Nephron (organoid): ENCODE measurements at regions not wholly inside any gene's neighbourhood (a gene's known extent, or its start where the extent isn't known, plus 50 kb on each side); places are given as distances from the start of the nearest gene placed in this dataset.

Experiments used
- H3K27ac Mint-ChIP-seq, 3 experiments: 2 replicates each; pipeline ENCODE4 v1.8.0; 2020; ENCODE audit warnings: mixed read lengths in 3 of 3, mild to moderate bottlenecking in 2 of 3, moderate library complexity in 1 of 3
- H3K27me3 Mint-ChIP-seq: 2 replicates; pipeline ENCODE4 v1.8.0; 2021; ENCODE audit warnings: low read depth, mild to moderate bottlenecking, moderate library complexity, mixed read lengths
- H3K36me3 Mint-ChIP-seq: 2 replicates; pipeline ENCODE4 v1.8.0; 2020; ENCODE audit warnings: low read depth, mixed read lengths
- H3K4me1 Mint-ChIP-seq: 2 replicates; pipeline ENCODE4 v1.8.0; 2020; ENCODE audit warnings: mixed read lengths
- H3K4me3 Mint-ChIP-seq, 3 experiments: 2 replicates each; pipeline ENCODE4 v1.8.0; 2020; ENCODE audit warnings: mild to moderate bottlenecking in 3 of 3, mixed read lengths in 3 of 3, moderate library complexity in 2 of 3
- H3K9me3 Mint-ChIP-seq: 2 replicates; pipeline ENCODE4 v1.8.0; 2020; ENCODE audit warnings: mixed read lengths
- CTCF ChIP-seq, 3 experiments: fragments of 200-600 bp; sonication (generic); IDR thresholded peaks; one replicate each; pipeline ENCODE4 v1.5.0; 2021; ENCODE audit warnings: antibody characterized with exemption in 3 of 3; ENCODE audit not compliant: unreplicated experiment in 3 of 3

GRCh38 chr6:80548532-80548931 lies 442.1 kb downstream of the BCKDHB start:
- H3K27ac Mint-ChIP-seq = peak overlapping the region in 2 of 3 experiments; percentile 3 to 75
- H3K27me3 Mint-ChIP-seq = peaks cover 3% of the 10 kb centered on the region
- H3K4me1 Mint-ChIP-seq = peaks cover 56% of the 10 kb centered on the region
- H3K9me3 Mint-ChIP-seq = peaks cover 8% of the 10 kb centered on the region
- no peak overlapping the region for H3K4me3 Mint-ChIP-seq
- no peak for TF ChIP-seq CTCF (IDR thresholded peaks at IDR 0.05; ENCODE audit: unreplicated experiment in 3 of 3)
- H3K36me3 Mint-ChIP-seq = peaks cover 3% of the 10 kb centered on the region

GRCh38 chr6:80547827-80548226 lies 441.4 kb downstream of the BCKDHB start:
- peak overlapping the region in 2 of 3 experiments; percentile 3 to 75 for H3K27ac Mint-ChIP-seq
- peaks cover 49% of the 10 kb centered on the region for H3K4me1 Mint-ChIP-seq
- H3K4me3 Mint-ChIP-seq = no peak overlapping the region
- no peak for TF ChIP-seq CTCF (IDR thresholded peaks at IDR 0.05; ENCODE audit: unreplicated experiment in 3 of 3)
- no peaks in the 10 kb centered on the region for H3K27me3 Mint-ChIP-seq
- H3K36me3 Mint-ChIP-seq = peaks cover 3% of the 10 kb centered on the region
- peaks cover 8% of the 10 kb centered on the region for H3K9me3 Mint-ChIP-seq

GRCh38 chr6:80544976-80545722 lies 438.7 kb downstream of the BCKDHB start:
- no peak overlapping the region for H3K4me3 Mint-ChIP-seq
- peaks cover 44% of the 10 kb centered on the region for H3K4me1 Mint-ChIP-seq
- peaks cover 3% of the 10 kb centered on the region for H3K9me3 Mint-ChIP-seq
- no peak for TF ChIP-seq CTCF (IDR thresholded peaks at IDR 0.05; ENCODE audit: unreplicated experiment in 3 of 3)
- peak overlapping the region in 2 of 3 experiments; percentile 28 to 36 for H3K27ac Mint-ChIP-seq
- H3K36me3 Mint-ChIP-seq = no peaks in the 10 kb centered on the region
- no peaks in the 10 kb centered on the region for H3K27me3 Mint-ChIP-seq

- Mint-ChIP-seq H3K27ac (peak overlapping the region in 2 of 3 experiments; percentile 28 to 49), H3K9me3 (peaks cover 7% of the 10 kb centered on the region), H3K27me3 (no peaks in the 10 kb centered on the region), H3K36me3 (no peaks in the 10 kb centered on the region), H3K4me3 (no peak overlapping the region), H3K4me1 (peaks cover 41% of the 10 kb centered on the region)
- TF ChIP-seq CTCF (IDR thresholded peaks at IDR 0.05; ENCODE audit: unreplicated experiment in 3 of 3) = no peak
Measured at GRCh38 chr6:80544555-80544954, 438.1 kb downstream of the BCKDHB start.

GRCh38 chr6:80543598-80544222 lies 437.2 kb downstream of the BCKDHB start:
- no peaks in the 10 kb centered on the region for H3K36me3 Mint-ChIP-seq
- TF ChIP-seq CTCF (IDR thresholded peaks at IDR 0.05; ENCODE audit: unreplicated experiment in 3 of 3) = no peak
- no peak overlapping the region for H3K4me3 Mint-ChIP-seq
- peaks cover 32% of the 10 kb centered on the region for H3K4me1 Mint-ChIP-seq
- H3K9me3 Mint-ChIP-seq = peaks cover 8% of the 10 kb centered on the region
- no peaks in the 10 kb centered on the region for H3K27me3 Mint-ChIP-seq
- H3K27ac Mint-ChIP-seq = peak overlapping the region in 1 of 3 experiments; percentile 17
